ENCODE measurements at regions not wholly inside any gene's neighbourhood (a gene's known extent, or its start where the extent isn't known, plus 50 kb on each side); places are given as distances from the start of the nearest gene placed in this dataset.

DNA sequence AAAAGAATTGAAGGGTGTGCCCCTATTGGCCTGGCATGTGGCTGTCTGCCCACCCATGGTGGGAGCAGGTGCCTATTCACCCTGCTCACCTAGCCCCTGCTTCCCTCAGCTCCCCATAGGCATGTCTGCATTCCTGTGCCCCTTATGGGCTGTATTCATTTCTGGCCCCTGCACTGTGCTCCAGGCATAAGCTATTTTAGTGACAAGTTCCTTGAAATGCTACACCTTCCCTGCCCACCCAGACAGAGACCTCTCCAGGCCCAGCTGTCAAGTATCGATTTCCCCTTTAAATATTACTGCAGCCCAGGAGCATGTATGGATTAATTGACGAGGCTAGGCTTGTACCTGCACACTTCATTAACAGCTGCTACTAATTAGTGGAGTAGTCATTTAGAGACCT is 235.4 kb downstream of the RPS24 start:
- TF ChIP-seq, protein P1, sequence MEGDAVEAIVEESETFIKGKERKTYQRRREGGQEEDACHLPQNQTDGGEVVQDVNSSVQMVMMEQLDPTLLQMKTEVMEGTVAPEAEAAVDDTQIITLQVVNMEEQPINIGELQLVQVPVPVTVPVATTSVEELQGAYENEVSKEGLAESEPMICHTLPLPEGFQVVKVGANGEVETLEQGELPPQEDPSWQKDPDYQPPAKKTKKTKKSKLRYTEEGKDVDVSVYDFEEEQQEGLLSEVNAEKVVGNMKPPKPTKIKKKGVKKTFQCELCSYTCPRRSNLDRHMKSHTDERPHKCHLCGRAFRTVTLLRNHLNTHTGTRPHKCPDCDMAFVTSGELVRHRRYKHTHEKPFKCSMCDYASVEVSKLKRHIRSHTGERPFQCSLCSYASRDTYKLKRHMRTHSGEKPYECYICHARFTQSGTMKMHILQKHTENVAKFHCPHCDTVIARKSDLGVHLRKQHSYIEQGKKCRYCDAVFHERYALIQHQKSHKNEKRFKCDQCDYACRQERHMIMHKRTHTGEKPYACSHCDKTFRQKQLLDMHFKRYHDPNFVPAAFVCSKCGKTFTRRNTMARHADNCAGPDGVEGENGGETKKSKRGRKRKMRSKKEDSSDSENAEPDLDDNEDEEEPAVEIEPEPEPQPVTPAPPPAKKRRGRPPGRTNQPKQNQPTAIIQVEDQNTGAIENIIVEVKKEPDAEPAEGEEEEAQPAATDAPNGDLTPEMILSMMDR (IDR thresholded peaks at IDR 0.05): no peak
- no peak for TF ChIP-seq POLR2A (IDR thresholded peaks at IDR 0.05)

Data from testis (tissue), 2 donors.